ENCODE measurements at regions not wholly inside any gene's neighbourhood (a gene's known extent, or its start where the extent isn't known, plus 50 kb on each side); places are given as distances from the start of the nearest gene placed in this dataset.

DNA sequence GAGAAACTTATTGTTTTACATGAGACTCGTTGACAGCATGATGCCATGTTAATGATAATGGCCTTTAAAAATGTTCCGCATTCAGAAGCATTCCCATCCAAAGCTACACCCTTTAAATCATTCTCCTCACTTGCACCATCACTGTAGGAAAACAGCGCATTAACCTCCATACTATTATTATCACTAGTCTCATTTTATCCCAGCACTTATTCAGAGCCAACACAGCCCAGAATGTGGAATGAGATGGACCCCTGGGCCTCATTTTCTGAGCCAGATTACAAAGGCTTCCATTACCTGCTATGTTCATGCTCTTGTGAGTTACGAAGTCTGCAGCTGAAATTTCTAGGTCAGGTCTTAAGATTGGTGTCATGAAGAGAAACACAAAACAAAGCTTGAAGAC lies 159.4 kb downstream of the HS3ST3A1 start:
- H3K9me3 ChIP-seq (ENCODE audit: control insufficient read depth in 2 of 2, insufficient read depth in 1 of 2, low read length in 1 of 2) = no peaks in the 10 kb centered on the region
- WGBS = 94% methylated on average over 4 of the region's 4 CpGs
- no peaks in the 10 kb centered on the region for H3K36me3 ChIP-seq (ENCODE audit: control insufficient read depth in 2 of 2, insufficient read depth in 2 of 2, low read length in 1 of 2)
- H3K4me3 ChIP-seq (ENCODE audit: low read length in 2 of 2) = no peak overlapping the region
- no peaks in the 10 kb centered on the region for H3K27me3 ChIP-seq (ENCODE audit: control insufficient read depth in 2 of 2, insufficient read depth in 1 of 2, low read length in 1 of 2)
- H3K27ac ChIP-seq (ENCODE audit: low read depth in 1 of 2, low read length in 1 of 2) = no peak overlapping the region
- no peak for DNase-seq (ENCODE audit: low read depth in 6 of 9, low spot score in 9 of 9)
- no peaks in the 10 kb centered on the region for H3K4me1 ChIP-seq (ENCODE audit: control insufficient read depth in 2 of 2, insufficient read depth in 2 of 2, low read length in 2 of 2)

DNA sequence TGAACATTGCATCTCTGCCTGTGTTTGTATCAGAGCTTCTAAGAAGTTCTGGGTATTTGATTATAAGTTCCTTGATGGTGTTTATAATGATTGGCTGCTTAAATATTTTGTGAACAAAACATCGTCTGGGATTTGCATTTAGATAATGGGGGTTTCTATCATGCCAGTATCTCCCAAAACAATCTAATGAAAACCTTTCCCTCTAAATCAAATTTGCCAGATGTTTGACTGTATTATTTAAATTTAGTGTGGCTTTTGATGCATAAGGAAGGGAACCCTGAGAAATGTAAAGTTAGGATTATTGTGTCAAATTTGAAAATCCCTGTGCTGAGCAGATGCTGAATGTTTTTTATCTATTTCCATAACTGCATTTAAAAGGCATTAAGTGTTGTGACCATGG lies 159.9 kb downstream of the HS3ST3A1 start:
- DNase-seq (ENCODE audit: low read depth in 6 of 9, low spot score in 9 of 9) = no peak
- no peaks in the 10 kb centered on the region for H3K9me3 ChIP-seq (ENCODE audit: control insufficient read depth in 2 of 2, insufficient read depth in 1 of 2, low read length in 1 of 2)
- H3K4me1 ChIP-seq (ENCODE audit: control insufficient read depth in 2 of 2, insufficient read depth in 2 of 2, low read length in 2 of 2) = no peaks in the 10 kb centered on the region
- 97% methylated on average over 1 of the region's 1 CpG for WGBS
- H3K27ac ChIP-seq (ENCODE audit: low read depth in 1 of 2, low read length in 1 of 2) = no peak overlapping the region
- no peak overlapping the region for H3K4me3 ChIP-seq (ENCODE audit: low read length in 2 of 2)
- H3K27me3 ChIP-seq (ENCODE audit: control insufficient read depth in 2 of 2, insufficient read depth in 1 of 2, low read length in 1 of 2) = no peaks in the 10 kb centered on the region
- H3K36me3 ChIP-seq (ENCODE audit: control insufficient read depth in 2 of 2, insufficient read depth in 2 of 2, low read length in 1 of 2) = no peaks in the 10 kb centered on the region

DNA sequence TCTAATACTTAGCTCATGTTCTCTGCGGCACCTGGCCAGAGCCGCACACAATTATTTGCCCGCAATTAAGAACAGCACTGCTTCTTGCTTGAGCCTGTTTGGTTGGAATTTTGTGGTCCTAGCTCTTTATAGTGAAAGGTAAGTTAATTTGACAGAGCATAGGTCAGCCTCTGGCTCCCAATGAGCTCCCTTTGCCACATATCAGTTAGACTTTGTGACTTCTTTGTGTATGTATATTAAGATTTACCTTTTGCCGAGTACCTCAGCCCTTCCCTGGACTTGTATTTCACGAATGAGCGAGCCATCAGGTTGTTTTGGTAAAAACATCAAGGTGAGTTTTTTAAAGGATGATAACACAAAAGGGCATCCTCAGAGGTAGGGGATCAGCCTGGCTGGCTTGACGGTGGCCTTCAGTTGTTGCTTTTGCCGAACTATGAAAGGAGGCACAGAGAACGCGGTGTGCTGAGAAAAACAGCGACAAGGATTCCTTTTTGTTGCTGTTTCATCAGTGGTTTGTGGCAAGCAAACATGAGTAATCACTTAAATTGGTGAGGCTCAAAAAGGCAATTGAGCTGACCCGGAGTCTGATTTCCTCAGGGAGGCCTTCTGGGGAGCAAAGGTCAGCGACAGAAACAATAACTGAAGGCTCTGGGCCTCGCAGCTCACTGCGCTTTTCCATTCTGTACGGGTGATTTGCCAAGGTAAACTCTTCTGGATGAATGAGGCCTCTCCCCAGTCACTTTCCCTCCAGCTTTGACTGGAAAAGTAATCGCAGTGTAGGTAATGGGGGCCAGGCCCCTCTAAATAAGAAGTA lies 163.6 kb downstream of the HS3ST3A1 start:
- no peak overlapping the region for H3K4me3 ChIP-seq (ENCODE audit: low read length in 2 of 2)
- no peak overlapping the region for H3K27ac ChIP-seq (ENCODE audit: low read depth in 1 of 2, low read length in 1 of 2)
- no peaks in the 10 kb centered on the region for H3K4me1 ChIP-seq (ENCODE audit: control insufficient read depth in 2 of 2, insufficient read depth in 2 of 2, low read length in 2 of 2)
- no peaks in the 10 kb centered on the region for H3K36me3 ChIP-seq (ENCODE audit: control insufficient read depth in 2 of 2, insufficient read depth in 2 of 2, low read length in 1 of 2)
- DNase-seq (ENCODE audit: low read depth in 6 of 9, low spot score in 9 of 9) = no peak
- no peaks in the 10 kb centered on the region for H3K27me3 ChIP-seq (ENCODE audit: control insufficient read depth in 2 of 2, insufficient read depth in 1 of 2, low read length in 1 of 2)
- no peaks in the 10 kb centered on the region for H3K9me3 ChIP-seq (ENCODE audit: control insufficient read depth in 2 of 2, insufficient read depth in 1 of 2, low read length in 1 of 2)
- WGBS = 85% methylated on average over 17 of the region's 17 CpGs

DNA sequence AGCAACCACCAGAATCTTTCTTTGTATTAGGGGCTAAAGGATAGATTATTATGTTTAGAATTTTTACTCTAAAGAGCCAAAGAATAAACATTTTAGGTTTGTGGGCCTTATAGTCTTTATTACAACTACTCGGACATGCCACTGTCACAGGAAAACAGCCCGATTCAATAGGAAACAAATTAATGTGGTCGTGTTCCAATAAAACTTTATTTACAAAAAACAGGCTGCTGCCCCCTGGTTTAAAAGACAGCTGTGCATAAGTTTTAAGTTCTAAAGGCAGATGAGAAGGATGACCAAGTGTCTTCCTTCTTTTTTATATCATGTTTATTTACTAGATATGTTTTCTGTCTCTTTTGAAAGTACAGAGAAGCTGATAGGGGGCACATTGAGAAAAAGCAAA lies 166.5 kb downstream of the HS3ST3A1 start:
- Histone ChIP-seq H3K36me3 (ENCODE audit: control insufficient read depth in 2 of 2, insufficient read depth in 2 of 2, low read length in 1 of 2) (no peaks in the 10 kb centered on the region), H3K4me3 (ENCODE audit: low read length in 2 of 2) (no peak overlapping the region), H3K27me3 (ENCODE audit: control insufficient read depth in 2 of 2, insufficient read depth in 1 of 2, low read length in 1 of 2) (no peaks in the 10 kb centered on the region), H3K9me3 (ENCODE audit: control insufficient read depth in 2 of 2, insufficient read depth in 1 of 2, low read length in 1 of 2) (no peaks in the 10 kb centered on the region), H3K27ac (ENCODE audit: low read depth in 1 of 2, low read length in 1 of 2) (no peak overlapping the region), H3K4me1 (ENCODE audit: control insufficient read depth in 2 of 2, insufficient read depth in 2 of 2, low read length in 2 of 2) (no peaks in the 10 kb centered on the region)
- no peak for DNase-seq (ENCODE audit: low read depth in 6 of 9, low spot score in 9 of 9)
- WGBS = 96% methylated on average over 3 of the region's 3 CpGs

DNA sequence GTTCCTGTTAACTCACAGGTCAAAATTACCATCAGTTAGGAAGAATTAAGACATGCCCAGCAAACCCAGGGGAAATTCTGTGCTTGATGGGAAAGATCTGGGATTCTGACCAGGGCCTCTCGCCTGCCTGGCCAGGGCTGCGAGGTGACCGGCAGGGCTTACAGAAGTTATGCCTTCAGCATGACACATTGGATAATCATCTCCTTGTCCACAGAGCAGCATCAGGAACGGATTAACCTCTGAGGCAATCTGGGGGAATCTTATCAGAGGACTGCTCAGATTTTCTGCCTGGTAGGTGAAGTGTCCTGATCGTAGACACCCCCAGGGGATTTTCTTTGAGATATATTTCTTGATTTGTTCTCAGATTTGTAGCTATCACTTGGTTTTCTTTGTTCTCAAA lies 172.5 kb downstream of the HS3ST3A1 start:
- Histone ChIP-seq H3K27me3 (ENCODE audit: control insufficient read depth in 2 of 2, insufficient read depth in 1 of 2, low read length in 1 of 2) (no peaks in the 10 kb centered on the region), H3K4me3 (ENCODE audit: low read length in 2 of 2) (no peak overlapping the region), H3K27ac (ENCODE audit: low read depth in 1 of 2, low read length in 1 of 2) (no peak overlapping the region), H3K4me1 (ENCODE audit: control insufficient read depth in 2 of 2, insufficient read depth in 2 of 2, low read length in 2 of 2) (no peaks in the 10 kb centered on the region), H3K9me3 (ENCODE audit: control insufficient read depth in 2 of 2, insufficient read depth in 1 of 2, low read length in 1 of 2) (no peaks in the 10 kb centered on the region), H3K36me3 (ENCODE audit: control insufficient read depth in 2 of 2, insufficient read depth in 2 of 2, low read length in 1 of 2) (no peaks in the 10 kb centered on the region)
- no peak for DNase-seq (ENCODE audit: low read depth in 6 of 9, low spot score in 9 of 9)
- WGBS = 94% methylated on average over 5 of the region's 5 CpGs

DNA sequence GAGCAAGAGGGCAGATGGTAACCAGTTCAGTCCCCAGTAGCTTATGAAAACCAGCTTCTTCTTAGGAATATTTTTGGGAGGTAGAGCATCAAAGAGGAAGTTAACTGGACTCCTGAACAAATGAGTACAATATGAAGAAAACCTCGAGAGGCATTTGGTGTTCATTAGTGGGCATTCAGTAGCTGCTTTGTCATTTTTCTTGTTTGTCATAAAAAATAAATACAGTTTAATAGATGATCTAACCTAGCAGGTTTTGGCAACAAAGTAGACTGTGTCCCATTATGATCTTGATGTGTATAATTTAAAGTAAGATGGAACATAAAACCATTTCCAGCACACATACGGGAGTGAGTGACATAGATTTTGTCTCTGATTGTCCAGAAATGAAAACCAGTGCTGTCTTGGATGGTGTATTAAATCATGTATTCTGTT lies 173.1 kb downstream of the HS3ST3A1 start:
- Histone ChIP-seq H3K9me3 (ENCODE audit: control insufficient read depth in 2 of 2, insufficient read depth in 1 of 2, low read length in 1 of 2) (no peaks in the 10 kb centered on the region), H3K36me3 (ENCODE audit: control insufficient read depth in 2 of 2, insufficient read depth in 2 of 2, low read length in 1 of 2) (no peaks in the 10 kb centered on the region), H3K4me3 (ENCODE audit: low read length in 2 of 2) (no peak overlapping the region), H3K27ac (ENCODE audit: low read depth in 1 of 2, low read length in 1 of 2) (no peak overlapping the region), H3K4me1 (ENCODE audit: control insufficient read depth in 2 of 2, insufficient read depth in 2 of 2, low read length in 2 of 2) (no peaks in the 10 kb centered on the region), H3K27me3 (ENCODE audit: control insufficient read depth in 2 of 2, insufficient read depth in 1 of 2, low read length in 1 of 2) (no peaks in the 10 kb centered on the region)
- WGBS = 94% methylated on average over 2 of the region's 2 CpGs
- no peak for DNase-seq (ENCODE audit: low read depth in 6 of 9, low spot score in 9 of 9)

DNA sequence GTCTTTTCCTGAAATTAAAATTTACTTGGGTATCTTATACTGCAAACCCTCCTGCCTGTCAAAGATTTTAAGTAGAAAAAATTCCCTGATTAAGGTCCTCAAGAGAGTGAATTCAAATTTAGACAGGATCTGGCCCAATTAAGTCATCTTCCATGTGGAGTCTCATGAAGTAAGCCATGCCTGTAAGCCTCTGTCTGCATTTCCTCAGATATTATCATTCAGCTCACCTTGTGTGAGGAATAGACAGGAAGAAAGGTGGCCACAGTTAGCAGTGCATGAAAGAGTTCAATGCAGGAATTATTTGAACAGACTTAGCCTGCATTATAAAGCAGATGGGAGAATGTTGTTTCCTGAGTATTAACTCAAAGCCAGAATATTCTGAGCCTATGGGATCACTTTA lies 174.7 kb downstream of the HS3ST3A1 start:
- Histone ChIP-seq H3K4me3 (ENCODE audit: low read length in 2 of 2) (no peak overlapping the region), H3K36me3 (ENCODE audit: control insufficient read depth in 2 of 2, insufficient read depth in 2 of 2, low read length in 1 of 2) (no peaks in the 10 kb centered on the region), H3K27ac (ENCODE audit: low read depth in 1 of 2, low read length in 1 of 2) (no peak overlapping the region), H3K4me1 (ENCODE audit: control insufficient read depth in 2 of 2, insufficient read depth in 2 of 2, low read length in 2 of 2) (no peaks in the 10 kb centered on the region), H3K27me3 (ENCODE audit: control insufficient read depth in 2 of 2, insufficient read depth in 1 of 2, low read length in 1 of 2) (no peaks in the 10 kb centered on the region), H3K9me3 (ENCODE audit: control insufficient read depth in 2 of 2, insufficient read depth in 1 of 2, low read length in 1 of 2) (no peaks in the 10 kb centered on the region)
- DNase-seq (ENCODE audit: low read depth in 6 of 9, low spot score in 9 of 9) = no peak

DNA sequence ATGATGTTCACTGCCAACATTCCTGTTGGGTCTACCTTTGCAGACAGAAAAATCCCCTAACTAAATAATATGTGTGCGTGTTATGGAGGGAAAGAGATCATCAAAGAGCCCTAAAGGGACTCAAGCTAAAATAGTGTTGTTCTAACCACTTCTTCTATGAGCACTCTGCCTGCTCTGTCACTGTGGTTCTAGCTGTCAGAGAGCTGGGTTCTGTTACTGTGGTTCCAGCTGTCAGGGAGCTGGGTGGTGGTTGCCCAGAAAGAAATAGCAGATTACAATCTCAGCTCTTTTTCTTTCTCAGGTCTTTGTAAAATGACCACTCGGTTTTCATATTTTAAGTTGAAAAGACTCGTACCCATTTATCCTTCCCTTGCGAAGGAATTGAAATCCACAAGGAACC lies 176.3 kb downstream of the HS3ST3A1 start:
- H3K4me3 ChIP-seq (ENCODE audit: low read length in 2 of 2) = no peak overlapping the region
- WGBS = 95% methylated on average over 4 of the region's 4 CpGs
- no peak for DNase-seq (ENCODE audit: low read depth in 6 of 9, low spot score in 9 of 9)
- no peak overlapping the region for H3K27ac ChIP-seq (ENCODE audit: low read depth in 1 of 2, low read length in 1 of 2)
- no peaks in the 10 kb centered on the region for H3K27me3 ChIP-seq (ENCODE audit: control insufficient read depth in 2 of 2, insufficient read depth in 1 of 2, low read length in 1 of 2)
- H3K4me1 ChIP-seq (ENCODE audit: control insufficient read depth in 2 of 2, insufficient read depth in 2 of 2, low read length in 2 of 2) = no peaks in the 10 kb centered on the region
- H3K36me3 ChIP-seq (ENCODE audit: control insufficient read depth in 2 of 2, insufficient read depth in 2 of 2, low read length in 1 of 2) = no peaks in the 10 kb centered on the region
- no peaks in the 10 kb centered on the region for H3K9me3 ChIP-seq (ENCODE audit: control insufficient read depth in 2 of 2, insufficient read depth in 1 of 2, low read length in 1 of 2)

DNA sequence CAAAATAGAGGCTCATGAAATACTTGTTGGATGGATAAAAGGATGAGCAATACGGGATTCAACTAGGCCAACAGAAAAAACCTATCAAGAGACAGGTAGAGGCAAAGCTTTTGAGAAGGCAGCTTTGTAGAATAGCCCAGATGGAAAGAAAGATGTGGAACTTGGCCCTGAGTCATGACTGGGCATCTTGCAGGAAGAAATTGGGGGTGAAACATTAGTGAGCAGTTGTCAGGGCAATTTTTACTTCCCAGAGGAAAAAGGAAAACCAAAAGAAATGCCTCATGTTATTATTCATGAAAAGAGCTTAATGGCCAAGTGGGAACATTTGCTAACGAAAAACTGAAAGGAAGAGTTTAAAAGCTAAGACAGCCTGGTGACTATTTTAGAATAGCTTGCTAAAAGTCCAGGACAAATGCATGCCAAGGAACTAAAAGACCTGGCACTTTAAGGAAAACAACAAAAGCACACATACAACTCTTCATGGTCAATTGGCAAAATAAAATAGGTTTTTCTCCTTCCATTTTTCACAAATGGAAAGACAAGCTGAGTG lies 180.1 kb downstream of the HS3ST3A1 start:
- Histone ChIP-seq H3K4me1 (ENCODE audit: control insufficient read depth in 2 of 2, insufficient read depth in 2 of 2, low read length in 2 of 2) (no peaks in the 10 kb centered on the region), H3K9me3 (ENCODE audit: control insufficient read depth in 2 of 2, insufficient read depth in 1 of 2, low read length in 1 of 2) (no peaks in the 10 kb centered on the region), H3K36me3 (ENCODE audit: control insufficient read depth in 2 of 2, insufficient read depth in 2 of 2, low read length in 1 of 2) (no peaks in the 10 kb centered on the region), H3K4me3 (ENCODE audit: low read length in 2 of 2) (no peak overlapping the region), H3K27me3 (ENCODE audit: control insufficient read depth in 2 of 2, insufficient read depth in 1 of 2, low read length in 1 of 2) (no peaks in the 10 kb centered on the region), H3K27ac (ENCODE audit: low read depth in 1 of 2, low read length in 1 of 2) (no peak overlapping the region)
- DNase-seq (ENCODE audit: low read depth in 6 of 9, low spot score in 9 of 9) = no peak
- WGBS = 83% methylated on average over 2 of the region's 2 CpGs

Data from thymus (tissue), 11 donors.